GM12878 (cell line): ENCODE measurements at regions not wholly inside any gene's neighbourhood (a gene's known extent, or its start where the extent isn't known, plus 50 kb on each side); places are given as distances from the start of the nearest gene placed in this dataset.
A peak's percentile ranks its signal among the peaks of the same experiment; 100 is the strongest.

Experiments
- ATAC-seq: fragments of 200-7000 bp; cut with Tn5 transposase; 3 replicates; pipeline ENCODE4 v1.9.1; 2020; ENCODE audit warnings: mild to moderate bottlenecking, moderate library complexity
- BruUV-seq: library from RNA; stranded (reverse); fragments of 400-500 nt; replicated peaks from 2 replicates; lab custom pipeline; 2021; lab: Mats Ljungman, UMichigan
- CTCF ChIA-PET: fragments of 300-600 bp; sonication (Branson Sonifier 250); formaldehyde crosslinking; extraction: SDS; loops from one replicate; lab custom pipeline; 2021; ENCODE audit warnings: inconsistent platforms; lab: Yijun Ruan, JAX
- POLR2A ChIA-PET: fragments of 350-600 bp; formaldehyde crosslinking; extraction: SDS; loops from one replicate; lab custom pipeline; 2021; ENCODE audit warnings: inconsistent platforms; lab: Charles Lee
- RAD21 ChIA-PET: fragments of 300-600 bp; sonication (Branson Sonifier 250); formaldehyde crosslinking; loops from one replicate; lab custom pipeline; 2023; ENCODE audit warnings: antibody characterized with exemption; ENCODE audit not compliant: unreplicated experiment; lab: Charles Lee
- SMC1A ChIA-PET: fragments of 300-600 bp; sonication (Branson Sonifier 250); formaldehyde crosslinking; loops from one replicate; lab custom pipeline; 2023; ENCODE audit not compliant: unreplicated experiment, uncharacterized antibody; lab: Charles Lee
- DNase-seq: peaks from one replicate; pipeline ENCODE4 v3.0.0-alpha.2; 2011; ENCODE audit warnings: low read depth, low spot score
- FAIRE-seq: peaks from 3 replicates; lab custom pipeline; 2011; peaks lifted over from hg19 to GRCh38; lab: Jason Lieb, UNC
- H2AFZ ChIP-seq: 2 replicates; pipeline ENCODE4 v1.6.0; 2011; ENCODE audit warnings: low read depth, low read length, control low read depth; ENCODE audit not compliant: control insufficient read depth
- H3K27ac ChIP-seq: 2 replicates; pipeline ENCODE4 v1.5.1; 2011; ENCODE audit warnings: control low read depth; ENCODE audit not compliant: control insufficient read depth, insufficient read depth
- H3K27me3 ChIP-seq, 2 experiments: replicated peaks in 1 of 2; 2 replicates each; pipeline versions ENCODE4 v1.6.0 to v1.6.1; 2011; ENCODE audit warnings: low read length in 1 of 2; ENCODE audit not compliant: control insufficient read depth in 2 of 2, insufficient read depth in 2 of 2
- H3K36me3 ChIP-seq, 2 experiments: 2 replicates each; pipeline ENCODE4 v1.5.1; 2011; ENCODE audit warnings: low read length in 1 of 2; ENCODE audit not compliant: control insufficient read depth in 2 of 2, insufficient read depth in 2 of 2
- H3K4me1 ChIP-seq: 2 replicates; pipeline ENCODE4 v1.6.1; 2011; ENCODE audit warnings: mild to moderate bottlenecking, low read length, moderate library complexity, mixed read lengths; ENCODE audit not compliant: control insufficient read depth, insufficient read depth
- H3K4me2 ChIP-seq: 2 replicates; pipeline ENCODE4 v1.6.0; 2011; ENCODE audit warnings: control low read depth; ENCODE audit not compliant: control insufficient read depth, insufficient read depth
- H3K4me3 ChIP-seq: fragments of 200-600 bp; sonication (generic); 2 replicates; pipeline ENCODE4 v1.5.1; 2016
- H3K79me2 ChIP-seq: 2 replicates; pipeline ENCODE4 v1.6.0; 2011; ENCODE audit warnings: low read length; ENCODE audit not compliant: control insufficient read depth, insufficient read depth
- H3K9ac ChIP-seq: 2 replicates; pipeline ENCODE4 v1.8.0; 2011; ENCODE audit warnings: low read length, control low read depth, mixed read lengths; ENCODE audit not compliant: control insufficient read depth, insufficient read depth
- H3K9me3 ChIP-seq: replicated peaks from 3 replicates; pipeline ENCODE4 v1.5.1; 2011; ENCODE audit warnings: mild to moderate bottlenecking, low read length; ENCODE audit not compliant: control insufficient read depth, insufficient read depth
- H4K20me1 ChIP-seq: 2 replicates; pipeline ENCODE4 v1.6.0; 2011; ENCODE audit not compliant: control insufficient read depth, insufficient read depth
- LARP7 ChIP-seq: fragments of 450-650 bp; IDR thresholded peaks from 2 replicates; pipeline ENCODE4 v1.6.1; 2017; ENCODE audit warnings: mild to moderate bottlenecking
- MTA2 ChIP-seq: fragments of 450-650 bp; IDR thresholded peaks from 2 replicates; pipeline ENCODE4 v1.6.1; 2016; ENCODE audit warnings: low read depth, mild to moderate bottlenecking, moderate library complexity
- SKIL ChIP-seq: fragments of 450-650 bp; IDR thresholded peaks from 2 replicates; pipeline ENCODE4 v1.6.1; 2017; ENCODE audit warnings: mild to moderate bottlenecking, low read depth, inconsistent platforms; ENCODE audit not compliant: poor library complexity, severe bottlenecking
- TARDBP ChIP-seq: IDR thresholded peaks from 2 replicates; pipeline ENCODE4 v1.6.1; 2016; ENCODE audit warnings: borderline replicate concordance
- TCF3 ChIP-seq: IDR thresholded peaks from 2 replicates; pipeline ENCODE4 v1.6.1; 2012; ENCODE audit warnings: low read depth, mild to moderate bottlenecking, low read length, borderline replicate concordance; ENCODE audit not compliant: insufficient read depth
- ZBTB33 ChIP-seq: fragments of 450-650 bp; IDR thresholded peaks from 2 replicates; pipeline ENCODE4 v1.6.1; 2017; ENCODE audit warnings: mild to moderate bottlenecking
- WGBS: methylation state at CpG from one replicate; pipeline ENCODE4 v1.1.6; 2016; ENCODE audit warnings: low lambda C conversion rate; ENCODE audit not compliant: insufficient replicate concordance, insufficient coverage; ENCODE audit errors: missing lambda C conversion rate; 5-methylcytosine and 5-hydroxymethylcytosine counted together
- in situ Hi-C: fragments of 300-500 bp; cut with MboI; formaldehyde crosslinking; loops from 9 replicates; pipeline ENCODE4 v1.14.3; 2018; ENCODE audit warnings: mixed read lengths
- intact Hi-C: fragments of 100-400 bp; cut with micrococcal nuclease; formaldehyde crosslinking; loops from one replicate; pipeline ENCODE4 v1.14.2; 2022; ENCODE audit not compliant: unreplicated experiment

- no peaks in the 10 kb centered on the region for H3K27me3 ChIP-seq
- ATAC-seq: peak; percentile 59
- intact Hi-C loops: no loop called here
- DNase-seq: no peak
- H3K9ac ChIP-seq: no peak overlapping the region
- FAIRE-seq: no peak
- H2AFZ ChIP-seq: no peak overlapping the region
- in situ Hi-C loops: no loop called here
- SMC1A ChIA-PET: interaction anchor here (2.0 kb wide), 1 partner anchor 9 kb away, joined by 10 read pairs; no protein-coding TSS in a partner anchor
- RAD21 ChIA-PET: no interaction called here
- CTCF ChIA-PET: interaction anchor here (1.3 kb wide), 1 partner anchor 10 kb away, joined by 4 read pairs; no protein-coding TSS in a partner anchor
- TF ChIP-seq LARP7 (no peak), TARDBP (no peak), SKIL (no peak), TCF3 (no peak), MTA2 (peak; percentile 64), ZBTB33 (no peak)
- no peaks in the 10 kb centered on the region for H4K20me1 ChIP-seq
- no peaks in the 10 kb centered on the region for H3K9me3 ChIP-seq
- POLR2A ChIA-PET: no interaction called here
- no peaks in the 10 kb centered on the region for H3K79me2 ChIP-seq
- no peak overlapping the region for H3K27ac ChIP-seq
- H3K36me3 ChIP-seq: no peaks in the 10 kb centered on the region
- 0% methylated on average over 2 of the region's 2 CpGs for WGBS
- no peaks in the 10 kb centered on the region for H3K4me1 ChIP-seq
- no TSS peak for BruUV-seq
- no peak overlapping the region for H3K4me3 ChIP-seq
- no peak overlapping the region for H3K4me2 ChIP-seq
Observed at GRCh38 chr14:39722547-39723273, 290.5 kb upstream of the FBXO33 start.
